GM18511 (cell line): ENCODE measurements at regions not wholly inside any gene's neighbourhood (a gene's known extent, or its start where the extent isn't known, plus 50 kb on each side); places are given as distances from the start of the nearest gene placed in this dataset.

Experiments used
- ATAC-seq: cut with Tn5 transposase; IDR thresholded peaks from one replicate; pipeline ENCODE4 v1.9.1; 2021; ENCODE audit warnings: mild to moderate bottlenecking, moderate library complexity; ENCODE audit not compliant: unreplicated experiment

DNA sequence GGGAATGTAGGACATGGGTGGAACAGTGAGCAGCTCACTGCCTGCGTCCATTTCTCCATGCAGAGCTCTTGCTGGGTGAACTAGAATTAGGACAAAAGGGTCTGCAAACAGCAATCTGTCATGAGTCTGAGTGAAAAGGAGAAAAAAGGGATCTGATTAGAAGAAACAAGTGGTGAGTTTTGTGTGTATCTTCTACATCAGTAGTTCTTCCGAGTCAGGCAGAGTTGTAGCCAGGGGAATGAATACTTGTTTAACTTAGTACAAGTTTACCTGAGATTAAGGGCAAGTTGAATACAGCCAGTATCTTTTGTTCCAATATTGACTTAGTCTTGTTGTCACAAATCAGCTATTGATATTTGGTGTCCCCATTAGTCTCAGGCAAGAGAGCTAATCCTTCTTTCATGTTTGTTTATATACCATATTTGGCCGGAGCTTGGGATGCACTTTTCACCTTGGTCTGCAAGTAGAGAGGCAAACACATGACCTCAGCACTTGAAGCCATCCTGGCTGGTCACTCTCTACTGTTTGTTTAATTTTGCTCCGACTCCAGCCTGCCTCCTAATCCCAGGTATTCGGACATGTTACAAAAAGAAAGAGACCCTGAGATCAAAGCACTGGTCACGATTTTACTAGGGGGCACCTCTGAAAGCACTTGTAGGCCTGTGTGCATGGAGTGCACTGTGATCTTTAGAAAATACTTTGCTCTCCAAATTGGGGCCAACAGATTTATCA is 211.0 kb upstream of the NT5C1B start:
- no peak for ATAC-seq

DNA sequence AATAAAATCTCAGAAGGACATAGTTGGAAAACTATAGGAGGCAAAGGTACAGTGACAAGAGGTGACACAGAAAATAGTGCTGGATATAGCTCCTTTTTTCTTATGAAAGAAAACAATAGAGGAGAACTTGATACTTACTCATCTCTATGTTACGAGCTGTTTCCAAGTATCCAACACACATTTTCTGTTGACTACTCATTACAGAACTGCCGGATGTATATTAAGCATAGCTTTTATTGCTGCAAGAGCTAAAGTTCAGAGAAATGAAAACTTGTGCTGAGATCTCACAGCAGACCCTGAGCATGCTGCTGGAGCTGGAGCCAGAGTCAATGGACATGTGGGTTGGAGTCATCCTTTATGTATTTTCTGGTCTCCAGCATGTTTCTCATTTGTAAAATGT is 210.0 kb upstream of the NT5C1B start:
- ATAC-seq: no peak

- ATAC-seq: no peak
Measured at GRCh38 chr2:18797133-18797845, 207.9 kb upstream of the NT5C1B start.

DNA sequence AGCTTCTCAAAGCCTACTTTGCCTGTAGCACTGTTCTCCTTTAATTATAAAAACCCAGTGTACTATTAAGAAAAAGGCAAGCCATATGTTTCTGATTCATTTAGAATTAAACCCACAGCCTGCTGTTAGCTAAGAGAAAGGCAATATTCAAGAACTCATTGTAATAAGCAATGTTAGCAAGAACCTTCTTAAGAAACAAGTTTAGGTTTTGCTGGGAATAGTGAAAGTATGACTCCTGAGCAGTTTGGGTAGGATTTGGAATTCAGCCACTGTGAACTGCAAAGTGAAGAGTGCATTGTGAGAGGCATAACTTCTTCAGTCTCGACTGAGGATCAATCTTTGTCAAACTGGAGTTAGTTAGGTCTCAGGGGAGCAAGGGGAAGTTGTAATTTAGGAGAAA is 206.5 kb upstream of the NT5C1B start:
- no peak for ATAC-seq

DNA sequence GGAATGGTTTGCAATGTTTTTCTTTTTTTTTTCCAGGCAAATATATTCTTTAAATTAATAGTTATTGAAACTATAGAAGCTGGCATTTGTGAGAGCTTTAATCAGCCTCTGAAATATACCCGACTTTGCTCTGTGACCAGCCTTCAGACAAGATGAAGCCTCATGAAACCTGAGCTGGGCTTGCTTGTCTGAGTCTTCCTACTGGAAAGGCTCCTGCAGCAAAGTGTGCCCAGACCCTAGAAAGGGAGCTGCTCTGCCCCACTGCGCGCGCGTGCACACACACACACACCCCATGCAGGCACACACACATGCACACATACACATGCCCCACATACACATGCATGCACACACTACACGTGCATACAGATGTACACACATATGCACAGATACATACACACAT is 203.3 kb upstream of the NT5C1B start:
- ATAC-seq: no peak

- no peak for ATAC-seq
Measured at GRCh38 chr2:18792226-18792629, 202.9 kb upstream of the NT5C1B start.

- ATAC-seq: no peak
Measured at GRCh38 chr2:18791172-18791797, 201.9 kb upstream of the NT5C1B start.

GRCh38 chr2:18790509-18791171 is 201.3 kb upstream of the NT5C1B start:
- no peak for ATAC-seq

DNA sequence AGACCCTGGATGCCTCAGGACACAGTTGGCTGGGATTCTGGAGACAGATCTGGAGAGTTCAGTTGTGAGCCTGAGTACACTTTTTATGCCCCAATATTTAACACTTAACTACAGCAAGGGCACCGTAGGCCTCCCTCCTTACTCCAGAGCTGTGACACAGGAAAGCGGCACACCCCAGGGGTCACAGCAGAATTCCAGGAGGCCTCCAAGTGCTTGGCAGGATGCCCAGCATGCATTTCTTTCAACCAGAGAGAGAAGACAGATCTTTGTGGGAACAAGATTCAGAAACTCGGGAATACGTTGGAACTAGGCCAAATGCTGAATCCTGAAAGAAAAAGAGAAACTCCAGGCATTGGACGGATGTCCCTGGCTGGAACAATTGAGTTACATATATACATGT is 199.2 kb upstream of the NT5C1B start:
- no peak for ATAC-seq

DNA sequence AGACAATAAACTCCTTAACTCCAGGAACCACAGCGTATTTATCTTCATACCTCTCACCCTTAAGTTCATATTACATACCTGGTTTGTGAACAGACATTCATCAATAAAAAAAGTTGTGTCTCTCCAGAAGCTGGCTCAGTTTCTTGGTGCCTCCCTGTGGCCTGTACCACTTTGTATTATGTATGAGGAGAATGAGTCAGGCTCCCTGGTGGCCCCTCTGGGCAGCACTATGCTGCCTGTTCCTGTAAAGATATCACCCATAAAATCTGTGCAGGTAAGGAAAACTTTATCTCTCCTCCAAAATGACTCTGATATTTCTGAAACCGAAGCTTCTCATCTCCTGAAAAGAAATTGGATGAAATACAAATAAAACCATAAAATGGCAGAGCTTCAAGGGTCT is 198.4 kb upstream of the NT5C1B start:
- ATAC-seq: no peak

DNA sequence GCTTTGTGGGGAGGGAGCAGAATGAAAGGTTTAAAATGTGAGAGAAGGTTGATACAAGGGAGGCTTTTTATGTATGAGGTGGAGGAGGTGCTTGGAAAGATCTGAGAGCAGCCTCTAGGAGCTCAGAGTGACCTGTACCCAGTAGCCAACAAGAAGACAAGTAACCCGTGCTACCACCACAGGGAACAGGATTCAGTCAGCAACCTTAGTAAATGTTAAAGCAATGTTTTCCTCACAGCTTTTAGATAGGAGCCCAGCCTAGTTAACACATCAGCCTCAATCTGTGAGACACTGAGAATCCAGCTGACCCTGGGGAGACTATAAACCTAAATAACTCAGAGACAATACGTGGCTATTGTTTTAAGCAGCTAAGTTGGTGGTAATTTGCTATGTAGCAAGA is 194.9 kb upstream of the NT5C1B start:
- ATAC-seq: no peak

DNA sequence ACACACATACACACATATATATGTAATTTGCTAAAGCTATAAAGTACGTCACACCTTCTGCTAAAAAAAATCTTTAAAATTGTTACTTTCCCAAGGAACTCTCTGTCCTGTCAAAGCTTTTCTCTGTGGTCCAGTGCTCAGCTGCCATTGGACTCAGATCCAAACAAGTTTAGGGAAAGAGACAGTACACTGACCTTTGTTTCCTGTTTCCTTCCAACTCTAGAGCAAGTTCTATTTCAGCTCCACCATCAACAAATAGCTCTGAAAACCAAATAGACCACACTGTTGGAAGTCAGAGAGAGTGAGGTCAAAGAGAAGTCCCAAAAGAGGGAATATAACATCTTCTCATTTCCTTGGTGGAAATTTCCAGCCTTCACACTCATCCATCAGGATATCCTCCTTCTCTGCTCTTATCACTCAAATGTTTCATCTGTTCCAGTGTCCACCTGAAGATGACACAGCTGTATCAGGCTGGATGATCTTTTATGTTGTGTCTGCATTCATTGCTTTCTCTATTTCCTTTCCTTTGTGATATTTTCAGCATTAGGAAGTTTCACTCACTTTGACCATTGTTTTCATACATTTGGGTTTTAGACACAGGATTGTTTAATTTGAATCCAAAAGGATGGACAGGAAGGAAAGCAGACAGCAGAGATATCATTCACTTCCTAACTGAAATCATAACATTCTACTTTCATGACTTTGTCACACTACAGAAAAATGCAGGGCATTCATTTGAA is 192.3 kb upstream of the NT5C1B start:
- no peak for ATAC-seq

GRCh38 chr2:18777250-18777812 is 188.0 kb upstream of the NT5C1B start:
- no peak for ATAC-seq

- no peak for ATAC-seq
Measured at GRCh38 chr2:18771212-18771611, 181.8 kb upstream of the NT5C1B start.

DNA sequence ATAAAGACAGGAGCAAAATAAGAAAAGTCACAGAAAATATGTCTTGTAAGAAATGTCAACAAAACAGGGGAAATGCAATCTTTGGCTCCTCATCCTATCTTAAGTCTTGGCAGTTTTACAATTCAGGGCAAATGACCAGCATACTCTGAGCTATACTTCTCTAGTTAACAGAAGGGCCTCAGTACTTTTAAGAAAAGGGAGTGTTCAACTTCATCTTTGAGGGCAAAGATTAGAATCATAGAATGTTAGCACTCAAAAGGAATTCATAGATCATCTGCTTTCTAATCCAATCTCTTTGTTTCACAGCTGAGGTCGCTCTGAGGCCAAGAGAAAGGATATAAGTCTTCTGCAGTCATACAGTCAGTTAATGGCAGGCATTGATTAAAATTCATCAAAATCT is 174.0 kb upstream of the NT5C1B start:
- no peak for ATAC-seq

GRCh38 chr2:18762667-18763066 is 173.3 kb upstream of the NT5C1B start:
- no peak for ATAC-seq

- no peak for ATAC-seq
Measured at GRCh38 chr2:18754286-18754685, 164.9 kb upstream of the NT5C1B start.

DNA sequence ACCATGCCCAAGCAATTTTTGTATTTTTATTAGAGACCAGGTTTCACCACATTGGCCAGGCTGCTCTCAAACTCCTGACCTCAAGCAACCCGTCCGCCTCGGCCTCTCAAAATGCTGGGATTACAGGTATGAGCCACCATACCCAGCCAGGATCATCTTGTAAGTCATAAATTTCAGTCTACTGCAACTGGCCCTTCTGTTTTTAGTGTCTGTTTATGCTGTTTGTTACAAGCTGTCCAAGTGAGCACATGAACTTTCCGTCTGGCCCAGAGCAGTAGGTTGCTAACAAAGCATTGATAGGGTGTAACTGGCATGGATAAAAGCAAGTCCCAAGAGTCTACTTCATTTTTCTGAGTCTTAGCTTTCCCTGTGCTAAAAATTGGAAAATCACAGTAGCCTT is 164.4 kb upstream of the NT5C1B start:
- no peak for ATAC-seq

DNA sequence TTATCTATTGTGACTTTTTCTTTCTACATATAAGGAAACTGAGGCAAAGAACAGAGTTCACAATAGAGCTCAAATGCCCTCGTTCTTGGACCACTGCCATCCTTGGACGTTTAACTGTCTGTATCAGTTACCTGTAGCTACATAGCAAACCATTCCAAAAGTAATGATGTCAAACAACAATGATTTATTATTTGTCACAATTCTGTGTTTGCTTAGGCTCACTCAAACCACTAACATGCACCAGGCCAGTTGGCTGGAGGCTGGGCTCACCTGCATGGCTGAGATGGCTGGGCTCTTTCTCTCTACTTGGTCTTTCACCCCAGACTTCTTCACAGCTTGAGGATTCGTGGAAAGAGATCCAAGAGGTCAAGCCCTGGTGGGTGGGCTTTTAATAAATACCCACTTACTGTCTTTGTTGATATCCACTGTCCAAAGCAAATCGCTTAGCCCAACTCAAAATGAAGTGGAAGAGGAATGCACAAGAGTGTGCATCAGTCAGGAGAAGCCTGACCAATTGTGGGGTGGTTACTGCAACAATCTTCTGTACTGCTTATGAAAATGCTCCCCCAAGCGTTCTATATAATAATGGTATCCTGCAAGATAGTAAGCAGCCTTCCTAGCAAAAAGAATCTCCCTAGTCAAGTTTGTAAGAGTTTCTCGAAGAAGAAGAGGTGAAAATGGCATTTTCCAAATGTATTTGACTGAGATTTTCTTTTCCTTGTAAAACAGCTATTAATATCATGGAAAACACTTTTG is 163.5 kb upstream of the NT5C1B start:
- no peak for ATAC-seq

- no peak for ATAC-seq
Measured at GRCh38 chr2:18752022-18752493, 162.7 kb upstream of the NT5C1B start.
